Nephron progenitor cell (in vitro differentiated cells): ENCODE measurements at regions not wholly inside any gene's neighbourhood (a gene's known extent, or its start where the extent isn't known, plus 50 kb on each side); places are given as distances from the start of the nearest gene placed in this dataset.
"Not testable (repeated sequence)": the region's sequence is repeated elsewhere in the genome, so short reads cannot be mapped to it uniquely, and the experiment has no call there.

Source experiments
- DNase-seq: peaks from one replicate; pipeline ENCODE4 v3.0.0; 2021
- H3K27ac Mint-ChIP-seq: 2 replicates; pipeline ENCODE4 v1.8.0; 2021; ENCODE audit warnings: mild to moderate bottlenecking, moderate library complexity, mixed read lengths
- H3K27me3 Mint-ChIP-seq: 2 replicates; pipeline ENCODE4 v1.8.0; 2021; ENCODE audit warnings: mild to moderate bottlenecking, low read depth, mixed read lengths; ENCODE audit not compliant: poor library complexity
- H3K36me3 Mint-ChIP-seq: 2 replicates; pipeline ENCODE4 v1.8.0; 2021; ENCODE audit warnings: low read depth, mixed read lengths
- H3K4me1 Mint-ChIP-seq: 2 replicates; pipeline ENCODE4 v1.8.0; 2021; ENCODE audit warnings: mixed read lengths
- H3K4me3 Mint-ChIP-seq: 2 replicates; pipeline ENCODE4 v1.8.0; 2021; ENCODE audit warnings: mild to moderate bottlenecking, moderate library complexity, mixed read lengths
- H3K9me3 Mint-ChIP-seq: 2 replicates; pipeline ENCODE4 v1.8.0; 2021; ENCODE audit warnings: mild to moderate bottlenecking, moderate library complexity, mixed read lengths
- TF ChIP-seq, protein P1 (sequence below): fragments of 200-600 bp; sonication (generic); IDR thresholded peaks from 2 replicates; pipeline ENCODE4 v1.5.0; 2021; ENCODE audit warnings: antibody characterized with exemption

GRCh38 chr6:147999001-147999540, 343.6 kb upstream of the SASH1 start:
- peaks cover 7% of the 10 kb centered on the region for H3K36me3 Mint-ChIP-seq
- TF ChIP-seq, protein P1, sequence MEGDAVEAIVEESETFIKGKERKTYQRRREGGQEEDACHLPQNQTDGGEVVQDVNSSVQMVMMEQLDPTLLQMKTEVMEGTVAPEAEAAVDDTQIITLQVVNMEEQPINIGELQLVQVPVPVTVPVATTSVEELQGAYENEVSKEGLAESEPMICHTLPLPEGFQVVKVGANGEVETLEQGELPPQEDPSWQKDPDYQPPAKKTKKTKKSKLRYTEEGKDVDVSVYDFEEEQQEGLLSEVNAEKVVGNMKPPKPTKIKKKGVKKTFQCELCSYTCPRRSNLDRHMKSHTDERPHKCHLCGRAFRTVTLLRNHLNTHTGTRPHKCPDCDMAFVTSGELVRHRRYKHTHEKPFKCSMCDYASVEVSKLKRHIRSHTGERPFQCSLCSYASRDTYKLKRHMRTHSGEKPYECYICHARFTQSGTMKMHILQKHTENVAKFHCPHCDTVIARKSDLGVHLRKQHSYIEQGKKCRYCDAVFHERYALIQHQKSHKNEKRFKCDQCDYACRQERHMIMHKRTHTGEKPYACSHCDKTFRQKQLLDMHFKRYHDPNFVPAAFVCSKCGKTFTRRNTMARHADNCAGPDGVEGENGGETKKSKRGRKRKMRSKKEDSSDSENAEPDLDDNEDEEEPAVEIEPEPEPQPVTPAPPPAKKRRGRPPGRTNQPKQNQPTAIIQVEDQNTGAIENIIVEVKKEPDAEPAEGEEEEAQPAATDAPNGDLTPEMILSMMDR, result no peak
- H3K4me3 Mint-ChIP-seq, result no peak overlapping the region
- peaks cover 2% of the 10 kb centered on the region for H3K27me3 Mint-ChIP-seq
- no peak for DNase-seq
- no peaks in the 10 kb centered on the region for H3K4me1 Mint-ChIP-seq
- peaks cover 11% of the 10 kb centered on the region for H3K9me3 Mint-ChIP-seq
- H3K27ac Mint-ChIP-seq, result no peak overlapping the region

GRCh38 chr6:148001844-148002642, 340.6 kb upstream of the SASH1 start:
- no peak overlapping the region for H3K27ac Mint-ChIP-seq
- no peaks in the 10 kb centered on the region for H3K4me1 Mint-ChIP-seq
- no peak for DNase-seq
- H3K36me3 Mint-ChIP-seq, result peaks cover 7% of the 10 kb centered on the region
- H3K9me3 Mint-ChIP-seq, result peaks cover 20% of the 10 kb centered on the region
- H3K4me3 Mint-ChIP-seq, result no peak overlapping the region
- TF ChIP-seq, protein P1, result no peak
- H3K27me3 Mint-ChIP-seq, result peaks cover 5% of the 10 kb centered on the region

DNA sequence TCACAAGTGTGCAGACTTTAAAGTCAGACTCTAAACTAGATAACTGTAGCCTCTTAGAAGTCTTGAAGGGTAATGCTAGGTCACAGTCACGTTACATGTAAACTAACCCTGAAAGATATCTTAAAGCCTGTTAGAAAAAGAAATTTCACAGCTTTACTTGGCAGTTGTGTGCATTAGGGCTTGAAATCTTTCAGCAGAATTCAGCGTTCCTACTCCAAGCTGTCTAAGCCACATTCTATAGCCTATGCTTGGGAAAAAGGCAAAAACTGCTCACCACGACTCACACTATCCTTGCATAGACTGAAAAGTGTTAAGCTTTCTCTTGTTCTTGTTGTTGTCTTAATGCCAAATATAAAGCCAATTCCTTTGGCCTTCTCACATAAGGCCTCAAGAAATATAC, 338.0 kb upstream of the SASH1 start:
- H3K4me3 Mint-ChIP-seq, result no peak overlapping the region
- peaks cover 7% of the 10 kb centered on the region for H3K36me3 Mint-ChIP-seq
- TF ChIP-seq, protein P1, result no peak
- no peak for DNase-seq
- peaks cover 5% of the 10 kb centered on the region for H3K27me3 Mint-ChIP-seq
- peaks cover 18% of the 10 kb centered on the region for H3K9me3 Mint-ChIP-seq
- H3K4me1 Mint-ChIP-seq, result no peaks in the 10 kb centered on the region
- no peak overlapping the region for H3K27ac Mint-ChIP-seq

- H3K4me1 Mint-ChIP-seq, result no peaks in the 10 kb centered on the region
Measured at GRCh38 chr6:148005806-148006205, 336.8 kb upstream of the SASH1 start.

DNA sequence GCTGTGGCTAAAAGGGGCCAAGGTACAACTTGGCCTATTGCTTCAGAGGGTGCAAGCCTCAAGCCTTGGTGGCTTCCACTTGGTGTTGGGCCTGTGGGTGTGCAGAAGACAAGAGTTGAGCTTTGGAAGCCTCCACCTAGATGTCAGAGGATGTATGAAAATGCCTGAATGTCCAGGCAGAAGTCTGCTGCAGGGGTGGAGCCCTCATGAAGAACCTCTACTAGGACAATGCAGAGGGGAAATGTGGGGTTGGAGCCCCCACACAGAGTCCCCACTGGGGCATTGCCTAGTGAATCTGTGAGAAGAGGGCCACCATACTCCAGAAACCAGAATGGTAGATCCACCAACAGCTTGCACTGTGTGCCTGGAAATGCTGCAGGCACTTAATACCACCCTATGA, 332.1 kb upstream of the SASH1 start:
- H3K27me3 Mint-ChIP-seq, DNase-seq, H3K4me3 Mint-ChIP-seq, H3K27ac Mint-ChIP-seq, H3K36me3 Mint-ChIP-seq, H3K4me1 Mint-ChIP-seq: not testable (repeated sequence)
- peaks cover 32% of the 10 kb centered on the region for H3K9me3 Mint-ChIP-seq

More at GRCh38 chr6:148005806-148006205, 336.8 kb upstream of the SASH1 start:
- Mint-ChIP-seq H3K4me3 (no peak overlapping the region), H3K27ac (peak overlapping the region; percentile 46), H3K9me3 (peaks cover 24% of the 10 kb centered on the region), H3K36me3 (no peaks in the 10 kb centered on the region), H3K27me3 (peaks cover 5% of the 10 kb centered on the region)
- TF ChIP-seq, protein P1, result no peak
- DNase-seq, result no peak

- no peak overlapping the region for H3K4me3 Mint-ChIP-seq
- no peak for DNase-seq
- H3K27me3 Mint-ChIP-seq, result peaks cover 3% of the 10 kb centered on the region
- H3K4me1 Mint-ChIP-seq, result peaks cover 6% of the 10 kb centered on the region
- peaks cover 7% of the 10 kb centered on the region for H3K36me3 Mint-ChIP-seq
- no peak overlapping the region for H3K27ac Mint-ChIP-seq
- H3K9me3 Mint-ChIP-seq, result peaks cover 12% of the 10 kb centered on the region
- TF ChIP-seq, protein P1, result no peak
Measured at GRCh38 chr6:148016013-148016412, 326.6 kb upstream of the SASH1 start.
